ENCODE measurements at regions not wholly inside any gene's neighbourhood (a gene's known extent, or its start where the extent isn't known, plus 50 kb on each side); places are given as distances from the start of the nearest gene placed in this dataset.

DNA sequence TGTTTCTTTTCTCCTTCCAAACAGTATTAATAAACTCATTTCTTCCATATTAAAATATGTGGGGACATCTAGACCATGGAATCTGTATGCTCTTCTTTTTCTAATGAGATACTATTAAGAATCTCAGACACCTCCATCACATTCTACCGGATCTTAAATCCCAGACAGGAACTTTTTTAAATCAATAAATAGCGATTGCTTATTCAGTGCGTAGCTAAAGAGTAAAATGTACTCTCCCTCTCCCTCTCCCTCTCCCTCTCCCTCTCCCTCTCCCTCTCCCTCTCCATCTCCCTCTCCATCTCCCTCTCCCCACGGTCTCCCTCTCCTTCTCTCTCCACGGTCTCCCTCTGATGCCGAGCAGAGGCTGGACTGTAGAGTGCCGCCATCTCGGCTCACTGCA lies 297.0 kb downstream of the HNRNPD start:
- TF ChIP-seq, protein P1, sequence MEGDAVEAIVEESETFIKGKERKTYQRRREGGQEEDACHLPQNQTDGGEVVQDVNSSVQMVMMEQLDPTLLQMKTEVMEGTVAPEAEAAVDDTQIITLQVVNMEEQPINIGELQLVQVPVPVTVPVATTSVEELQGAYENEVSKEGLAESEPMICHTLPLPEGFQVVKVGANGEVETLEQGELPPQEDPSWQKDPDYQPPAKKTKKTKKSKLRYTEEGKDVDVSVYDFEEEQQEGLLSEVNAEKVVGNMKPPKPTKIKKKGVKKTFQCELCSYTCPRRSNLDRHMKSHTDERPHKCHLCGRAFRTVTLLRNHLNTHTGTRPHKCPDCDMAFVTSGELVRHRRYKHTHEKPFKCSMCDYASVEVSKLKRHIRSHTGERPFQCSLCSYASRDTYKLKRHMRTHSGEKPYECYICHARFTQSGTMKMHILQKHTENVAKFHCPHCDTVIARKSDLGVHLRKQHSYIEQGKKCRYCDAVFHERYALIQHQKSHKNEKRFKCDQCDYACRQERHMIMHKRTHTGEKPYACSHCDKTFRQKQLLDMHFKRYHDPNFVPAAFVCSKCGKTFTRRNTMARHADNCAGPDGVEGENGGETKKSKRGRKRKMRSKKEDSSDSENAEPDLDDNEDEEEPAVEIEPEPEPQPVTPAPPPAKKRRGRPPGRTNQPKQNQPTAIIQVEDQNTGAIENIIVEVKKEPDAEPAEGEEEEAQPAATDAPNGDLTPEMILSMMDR (IDR thresholded peaks at IDR 0.05) = no peak
- no peak for TF ChIP-seq POLR2AphosphoS5 (IDR thresholded peaks at IDR 0.05; ENCODE audit: low read depth, low read length)
- TF ChIP-seq, protein P2, sequence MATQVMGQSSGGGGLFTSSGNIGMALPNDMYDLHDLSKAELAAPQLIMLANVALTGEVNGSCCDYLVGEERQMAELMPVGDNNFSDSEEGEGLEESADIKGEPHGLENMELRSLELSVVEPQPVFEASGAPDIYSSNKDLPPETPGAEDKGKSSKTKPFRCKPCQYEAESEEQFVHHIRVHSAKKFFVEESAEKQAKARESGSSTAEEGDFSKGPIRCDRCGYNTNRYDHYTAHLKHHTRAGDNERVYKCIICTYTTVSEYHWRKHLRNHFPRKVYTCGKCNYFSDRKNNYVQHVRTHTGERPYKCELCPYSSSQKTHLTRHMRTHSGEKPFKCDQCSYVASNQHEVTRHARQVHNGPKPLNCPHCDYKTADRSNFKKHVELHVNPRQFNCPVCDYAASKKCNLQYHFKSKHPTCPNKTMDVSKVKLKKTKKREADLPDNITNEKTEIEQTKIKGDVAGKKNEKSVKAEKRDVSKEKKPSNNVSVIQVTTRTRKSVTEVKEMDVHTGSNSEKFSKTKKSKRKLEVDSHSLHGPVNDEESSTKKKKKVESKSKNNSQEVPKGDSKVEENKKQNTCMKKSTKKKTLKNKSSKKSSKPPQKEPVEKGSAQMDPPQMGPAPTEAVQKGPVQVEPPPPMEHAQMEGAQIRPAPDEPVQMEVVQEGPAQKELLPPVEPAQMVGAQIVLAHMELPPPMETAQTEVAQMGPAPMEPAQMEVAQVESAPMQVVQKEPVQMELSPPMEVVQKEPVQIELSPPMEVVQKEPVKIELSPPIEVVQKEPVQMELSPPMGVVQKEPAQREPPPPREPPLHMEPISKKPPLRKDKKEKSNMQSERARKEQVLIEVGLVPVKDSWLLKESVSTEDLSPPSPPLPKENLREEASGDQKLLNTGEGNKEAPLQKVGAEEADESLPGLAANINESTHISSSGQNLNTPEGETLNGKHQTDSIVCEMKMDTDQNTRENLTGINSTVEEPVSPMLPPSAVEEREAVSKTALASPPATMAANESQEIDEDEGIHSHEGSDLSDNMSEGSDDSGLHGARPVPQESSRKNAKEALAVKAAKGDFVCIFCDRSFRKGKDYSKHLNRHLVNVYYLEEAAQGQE (IDR thresholded peaks at IDR 0.05; ENCODE audit: insufficient read depth in 1 of 2, low read depth in 2 of 2, low read length in 1 of 2) = no peak
- no peak for TF ChIP-seq TCF7L2 (IDR thresholded peaks at IDR 0.05; ENCODE audit: low read depth, low read length)
- TF ChIP-seq SIN3A (IDR thresholded peaks at IDR 0.05; ENCODE audit: borderline replicate concordance, insufficient read depth, low read depth, low read length) = no peak

All from Panc1 (cell line).